T-helper 1 cell (primary cell): ENCODE measurements at regions not wholly inside any gene's neighbourhood (a gene's known extent, or its start where the extent isn't known, plus 50 kb on each side); places are given as distances from the start of the nearest gene placed in this dataset.
"Not testable (repeated sequence)": the region's sequence is repeated elsewhere in the genome, so short reads cannot be mapped to it uniquely, and the experiment has no call there.

Experiments
- DNase-seq, 5 donors: peaks; one replicate each; pipeline ENCODE4 v3.0.0-alpha.2; 2012 to 2020

DNA sequence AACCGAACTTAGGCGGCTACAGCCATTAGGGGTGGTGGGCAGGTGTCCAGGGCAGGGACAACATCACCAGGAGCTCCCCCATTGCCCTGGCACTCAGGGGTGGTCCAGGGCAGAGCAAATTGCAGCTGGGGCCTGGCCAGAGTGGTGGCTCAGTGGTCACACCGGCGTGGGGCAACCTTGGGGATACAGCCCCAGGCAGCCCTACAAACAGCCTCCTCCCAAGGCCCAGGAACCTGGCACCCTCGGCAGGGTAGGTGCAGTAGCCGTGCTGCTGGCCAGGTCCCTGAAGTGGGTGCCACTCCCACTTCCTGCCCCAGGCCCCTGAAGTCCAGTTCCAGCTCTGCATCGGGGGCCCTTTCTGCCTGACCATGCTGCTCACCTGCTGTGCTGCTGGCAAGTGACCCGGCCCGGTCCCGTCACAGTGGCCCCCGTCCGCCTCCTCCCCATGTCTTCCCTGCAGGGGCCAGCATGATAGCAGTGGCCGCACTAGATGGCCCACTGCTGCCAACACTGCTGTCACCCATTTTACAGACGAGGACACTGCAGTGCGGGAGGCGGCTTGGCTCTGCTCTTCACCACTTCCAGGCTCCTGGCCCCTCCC, 712.8 kb downstream of the MATN1 start:
- DNase-seq = no peak

DNA sequence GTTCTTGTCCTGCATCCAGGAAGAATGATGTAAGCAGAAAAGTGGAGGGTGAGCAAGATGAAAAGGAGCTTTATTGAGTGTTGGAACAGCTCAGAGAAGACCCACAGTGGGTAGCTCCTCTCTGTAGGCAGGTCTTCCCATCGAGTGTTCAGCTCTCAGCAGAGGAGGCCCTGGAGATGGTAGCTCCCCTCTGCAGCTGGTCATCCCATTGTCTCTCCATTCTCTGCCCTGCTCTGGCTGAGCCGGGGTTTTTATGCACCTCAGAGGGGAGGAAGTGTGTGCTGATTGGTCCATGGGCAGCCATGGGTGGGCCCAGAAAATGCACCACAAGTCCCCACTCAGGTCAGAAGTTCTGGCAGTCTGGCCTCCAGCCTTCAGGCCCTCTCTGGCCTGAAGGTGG, 713.7 kb downstream of the MATN1 start:
- DNase-seq = no peak

GRCh38 chr1:30008998-30009657, 714.3 kb downstream of the MATN1 start:
- no peak for DNase-seq

GRCh38 chr1:30008372-30008997, 714.9 kb downstream of the MATN1 start:
- no peak for DNase-seq

DNA sequence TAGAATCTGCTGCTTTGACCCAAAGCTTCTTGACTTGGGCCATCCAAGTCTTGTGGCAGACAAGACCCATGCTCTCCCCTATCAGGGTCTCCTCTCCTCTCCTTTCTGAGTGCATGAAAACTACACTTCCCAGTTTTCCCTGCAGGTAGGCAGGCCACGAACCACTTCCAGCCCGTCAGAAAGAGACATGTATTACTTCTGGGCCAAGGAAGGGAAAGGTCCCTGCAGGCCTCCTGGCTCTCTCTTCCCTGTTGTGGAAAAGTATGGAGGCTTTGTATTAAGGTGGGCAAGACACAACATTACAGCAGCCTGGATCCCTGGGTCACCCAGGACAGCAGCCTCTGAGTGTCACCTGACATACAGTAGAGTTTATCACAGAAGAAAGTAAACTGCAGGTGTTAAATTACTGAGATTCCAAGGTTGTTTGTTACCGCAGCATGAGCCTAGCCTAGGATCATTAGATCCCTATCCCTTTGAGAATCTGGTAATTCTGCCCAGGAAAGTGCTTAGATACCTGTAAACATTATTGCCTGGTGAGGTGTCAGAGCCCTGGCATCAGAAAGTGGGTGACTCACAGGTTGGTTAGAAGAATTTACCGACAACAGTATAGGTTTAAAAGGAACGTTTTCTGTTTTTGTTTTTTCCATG, 717.3 kb downstream of the MATN1 start:
- DNase-seq = no peak

DNA sequence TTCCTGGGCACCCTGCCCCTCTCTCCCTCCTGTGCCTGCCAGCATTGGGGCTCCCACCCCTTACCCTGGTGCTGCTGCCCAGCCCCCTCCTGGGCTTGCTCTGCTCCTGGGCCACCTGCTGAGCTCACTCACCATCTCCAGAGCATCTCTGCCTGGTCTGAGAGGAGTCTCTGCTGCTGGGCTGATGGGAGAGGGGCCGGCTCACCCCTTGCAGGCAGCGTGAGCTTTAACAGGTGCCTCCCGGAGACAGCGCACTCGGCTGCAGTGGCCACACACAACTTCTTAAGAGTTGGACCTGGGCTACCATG, 721.7 kb downstream of the MATN1 start:
- DNase-seq = no peak

- DNase-seq = no peak
These were observed 722.2 kb downstream of the MATN1 start for GRCh38 chr1:30001011-30001731.

DNA sequence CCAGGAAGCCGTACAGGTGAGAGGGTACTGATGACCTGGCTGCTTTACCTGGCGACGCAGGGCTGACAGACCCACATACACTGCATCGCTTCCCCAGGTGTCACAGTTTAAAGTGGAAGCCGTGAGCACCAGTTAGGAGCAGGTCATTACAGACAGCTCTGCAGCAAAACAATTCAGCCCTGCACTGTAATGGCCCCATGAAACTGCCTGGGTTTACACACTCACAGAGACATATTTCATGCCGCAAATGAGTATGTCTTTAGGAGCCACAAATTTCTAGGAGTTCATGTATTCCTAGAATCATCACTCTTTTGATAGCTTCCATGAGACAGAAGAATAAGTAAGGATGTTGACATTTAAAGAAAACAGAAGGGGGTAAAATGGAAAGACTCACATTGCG, 723.1 kb downstream of the MATN1 start:
- no peak for DNase-seq

GRCh38 chr1:29999595-29999994, 723.8 kb downstream of the MATN1 start:
- DNase-seq = no peak

- no peak for DNase-seq
These were observed 724.7 kb downstream of the MATN1 start for GRCh38 chr1:29998686-29999085.

DNA sequence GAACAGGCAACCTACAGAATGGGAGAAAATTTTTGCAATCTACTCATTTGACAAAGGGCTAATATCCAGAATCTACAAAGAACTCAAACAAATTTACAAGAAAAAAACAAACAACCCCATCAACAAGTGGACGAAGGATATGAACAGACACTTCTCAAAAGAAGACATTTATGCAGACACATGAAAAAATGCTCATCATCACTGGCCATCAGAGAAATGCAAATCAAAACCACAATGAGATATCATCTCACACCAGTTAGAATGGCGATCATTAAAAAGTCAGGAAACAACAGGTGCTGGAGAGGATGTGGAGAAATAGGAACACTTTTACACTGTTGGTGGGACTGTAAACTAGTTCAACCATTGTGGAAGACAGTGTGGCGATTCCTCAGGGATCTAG, 725.6 kb downstream of the MATN1 start:
- DNase-seq = not testable (repeated sequence)

- no peak for DNase-seq
These were observed 729.4 kb downstream of the MATN1 start for GRCh38 chr1:29993950-29994349.

DNA sequence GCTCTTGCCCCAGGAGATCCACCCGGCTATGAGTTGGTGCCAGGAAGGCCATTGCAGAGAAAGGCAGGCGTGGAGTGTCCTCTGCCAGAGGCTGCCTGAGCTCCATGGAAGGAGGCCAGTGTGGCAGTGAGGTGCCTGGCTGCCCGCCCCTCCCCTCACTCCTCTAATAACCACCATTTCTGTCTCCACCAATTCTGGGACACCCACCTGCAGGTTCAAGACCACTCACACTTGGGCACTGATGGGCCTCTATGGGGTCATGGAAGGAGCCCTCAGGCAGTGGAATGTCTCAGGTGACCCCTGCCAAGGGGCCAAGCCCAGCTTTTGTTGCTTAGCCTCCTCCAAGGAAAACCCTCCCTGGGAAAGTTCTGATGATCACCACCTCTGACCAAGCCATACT, 731.6 kb downstream of the MATN1 start:
- no peak for DNase-seq

DNA sequence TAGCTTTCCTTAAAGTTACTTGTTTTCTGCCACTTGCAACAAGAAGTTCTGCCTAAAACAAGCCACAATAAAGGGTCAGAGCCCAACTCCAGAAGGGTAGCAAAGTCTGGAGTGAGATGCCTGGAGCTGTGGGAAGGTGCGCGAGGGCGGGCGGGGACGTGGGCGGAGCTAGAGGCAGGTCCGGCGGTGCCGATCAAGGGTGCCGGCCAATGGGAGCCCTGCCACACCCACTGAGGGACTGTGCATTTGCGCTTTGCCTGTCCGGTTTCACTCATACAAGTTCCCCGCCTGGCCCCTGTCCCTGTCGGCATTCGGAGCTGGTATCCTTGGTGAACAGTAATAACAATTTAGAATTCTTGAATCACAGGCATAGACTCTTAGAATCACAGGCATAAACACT, 732.4 kb downstream of the MATN1 start:
- DNase-seq = no peak

DNA sequence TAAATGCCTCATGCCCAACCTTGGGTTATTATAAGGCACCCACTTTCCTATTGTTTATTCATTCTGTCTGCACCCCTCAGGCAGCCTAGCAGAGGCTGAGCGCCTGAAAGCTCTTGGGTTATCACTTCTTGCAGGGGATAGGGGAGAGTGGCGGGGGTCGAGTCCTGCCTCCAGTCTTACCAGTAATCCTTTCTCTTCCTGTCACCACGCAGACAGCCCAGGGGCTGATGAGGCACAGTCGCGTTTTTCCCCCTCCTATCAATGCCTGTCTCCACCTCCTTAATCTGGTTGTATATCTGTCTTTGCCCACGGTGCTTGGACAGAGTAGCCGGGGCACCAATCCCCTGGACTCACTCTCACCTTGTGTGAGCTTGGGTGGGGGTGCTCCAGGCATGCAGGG, 733.1 kb downstream of the MATN1 start:
- no peak for DNase-seq

DNA sequence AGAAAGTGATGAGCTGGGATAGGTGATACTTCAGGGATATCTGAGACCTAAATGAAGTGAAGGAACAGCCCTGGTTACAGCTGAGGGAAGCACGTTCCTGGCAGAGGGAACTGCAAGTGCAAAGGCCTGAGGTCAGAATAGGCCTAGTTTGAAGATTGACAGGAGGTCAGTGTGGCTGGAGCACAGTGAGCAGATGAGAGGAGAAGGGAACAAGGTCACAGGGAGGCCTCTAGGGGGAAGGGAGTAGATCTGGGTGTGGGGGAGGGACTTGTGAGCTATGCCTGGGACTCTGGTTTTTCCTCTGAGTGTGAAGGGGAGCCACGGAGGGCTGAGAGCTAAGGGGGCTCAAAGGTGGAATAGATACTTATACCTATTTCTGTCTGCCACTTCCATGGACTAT, 736.4 kb downstream of the MATN1 start:
- DNase-seq = no peak

DNA sequence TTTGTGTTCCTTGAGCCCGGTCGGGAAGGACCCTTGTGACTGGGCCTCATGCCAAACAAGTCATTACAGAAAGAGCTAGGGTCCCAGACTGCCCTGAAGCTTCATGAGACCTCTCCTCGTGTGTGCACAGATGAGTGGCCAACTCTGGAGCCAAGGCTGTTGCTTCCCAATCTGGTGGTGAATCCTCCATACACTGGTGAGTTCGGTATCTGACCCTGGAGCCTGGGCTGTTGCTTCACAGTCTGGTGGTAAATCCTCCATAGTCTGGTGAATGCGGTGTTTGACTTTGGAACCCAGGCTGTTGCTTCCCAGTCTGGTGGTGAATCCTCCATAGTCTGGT, 737.8 kb downstream of the MATN1 start:
- DNase-seq = no peak

- DNase-seq = no peak
These were observed 738.4 kb downstream of the MATN1 start for GRCh38 chr1:29984862-29985605.

- no peak for DNase-seq
These were observed 739.1 kb downstream of the MATN1 start for GRCh38 chr1:29984166-29984861.

DNA sequence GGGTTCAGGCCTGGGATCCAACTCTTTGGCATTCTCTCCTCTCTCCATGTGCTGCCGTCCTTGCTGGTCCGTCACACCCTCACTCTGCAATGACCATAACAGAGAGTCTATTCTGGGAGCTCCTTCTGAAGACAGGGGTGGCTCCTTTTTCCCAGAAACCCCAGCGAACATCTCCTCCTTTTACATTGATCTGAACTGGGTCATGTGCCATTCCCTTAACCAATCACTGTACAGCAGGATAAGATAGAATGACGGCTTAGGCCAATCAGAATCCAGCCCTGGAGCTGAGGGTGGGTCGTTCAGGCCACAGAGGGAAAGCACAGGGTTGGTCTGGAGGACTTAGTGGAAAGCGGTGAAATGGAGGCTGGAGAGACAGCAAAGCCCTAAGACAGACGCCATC, 740.1 kb downstream of the MATN1 start:
- no peak for DNase-seq

- DNase-seq = no peak
These were observed 741.7 kb downstream of the MATN1 start for GRCh38 chr1:29981586-29982239.

- no peak for DNase-seq
These were observed 741.2 kb downstream of the PTPRU start for GRCh38 chr1:29977550-29977949.
